Ascending aorta (tissue), 2 donors: ENCODE measurements at regions not wholly inside any gene's neighbourhood (a gene's known extent, or its start where the extent isn't known, plus 50 kb on each side); places are given as distances from the start of the nearest gene placed in this dataset.

Source experiments
- DNase-seq, 2 donors: peaks; one replicate each; pipeline ENCODE4 v3.0.0-alpha.2; 2019; ENCODE audit warnings: low spot score in 2 of 2
- H3K27ac ChIP-seq, 2 donors: fragments of 200-600 bp; sonication (generic); one replicate each; pipeline ENCODE4 v1.5.1; 2016 to 2017; ENCODE audit warnings: mild to moderate bottlenecking in 1 of 2
- H3K27me3 ChIP-seq: fragments of 200-600 bp; sonication (generic); one replicate; pipeline ENCODE4 v1.5.1; 2017
- H3K36me3 ChIP-seq, 2 donors: fragments of 200-600 bp; sonication (generic); one replicate each; pipeline ENCODE4 v1.5.1; 2016
- H3K4me1 ChIP-seq, 2 donors: fragments of 200-600 bp; sonication (generic); one replicate each; pipeline ENCODE4 v1.5.1; 2016 to 2017; ENCODE audit warnings: mild to moderate bottlenecking in 1 of 2
- H3K4me3 ChIP-seq, 2 donors: fragments of 200-600 bp; sonication (generic); one replicate each; pipeline ENCODE4 v1.5.1; 2016 to 2017; ENCODE audit warnings: mild to moderate bottlenecking in 1 of 2
- H3K9me3 ChIP-seq, 2 donors: fragments of 200-600 bp; sonication (generic); one replicate each; pipeline ENCODE4 v1.5.1; 2016
- CTCF ChIP-seq, 3 experiments: fragments of 200-600 bp in 2 of 3; fragments of 450-650 bp in 1 of 3; sonication (generic) in 2 of 3; IDR thresholded peaks; one replicate each; pipeline ENCODE4 v1.5.1; 2016 to 2019; ENCODE audit warnings: antibody characterized with exemption in 3 of 3, mild to moderate bottlenecking in 1 of 3, moderate library complexity in 1 of 3
- intact Hi-C: fragments of 100-400 bp; cut with DNase I; formaldehyde crosslinking; loops from one replicate; pipeline ENCODE4 v1.15.1; 2023

GRCh38 chr4:149897783-149898182 is 82.1 kb upstream of the IQCM start:
- no peak for DNase-seq
- Histone ChIP-seq H3K36me3 (no peaks in the 10 kb centered on the region), H3K4me1 (no peaks in the 10 kb centered on the region), H3K27ac (no peak overlapping the region), H3K9me3 (no peaks in the 10 kb centered on the region), H3K27me3 (no peaks in the 10 kb centered on the region), H3K4me3 (no peak overlapping the region)
- intact Hi-C loops, result loop anchor here (5.0 kb wide), 1 partner anchor 525 kb away; no protein-coding TSS in a partner anchor
- TF ChIP-seq CTCF (IDR thresholded peaks at IDR 0.05), result peak in 2 of 3 experiments; percentile 10 to 42

- Histone ChIP-seq H3K27me3 (no peaks in the 10 kb centered on the region), H3K4me1 (no peaks in the 10 kb centered on the region), H3K27ac (no peak overlapping the region), H3K4me3 (no peak overlapping the region), H3K36me3 (no peaks in the 10 kb centered on the region), H3K9me3 (no peaks in the 10 kb centered on the region)
- no peak for TF ChIP-seq CTCF (IDR thresholded peaks at IDR 0.05)
- intact Hi-C loops, result no loop called here
- DNase-seq, result no peak
Measured at GRCh38 chr4:149901128-149901527, 85.5 kb upstream of the IQCM start.

- TF ChIP-seq CTCF (IDR thresholded peaks at IDR 0.05), result no peak
- Histone ChIP-seq H3K36me3 (no peaks in the 10 kb centered on the region), H3K27me3 (no peaks in the 10 kb centered on the region), H3K4me1 (no peaks in the 10 kb centered on the region), H3K4me3 (no peak overlapping the region), H3K27ac (no peak overlapping the region), H3K9me3 (no peaks in the 10 kb centered on the region)
- no peak for DNase-seq
- intact Hi-C loops, result no loop called here
Measured at GRCh38 chr4:149902242-149902641, 86.6 kb upstream of the IQCM start.

- no peaks in the 10 kb centered on the region for H3K36me3 ChIP-seq
- no peak overlapping the region for H3K4me3 ChIP-seq
- no peaks in the 10 kb centered on the region for H3K4me1 ChIP-seq
- intact Hi-C loops, result no loop called here
- TF ChIP-seq CTCF (IDR thresholded peaks at IDR 0.05), result no peak
- H3K9me3 ChIP-seq, result no peaks in the 10 kb centered on the region
- H3K27me3 ChIP-seq, result no peaks in the 10 kb centered on the region
- no peak for DNase-seq
- H3K27ac ChIP-seq, result no peak overlapping the region
Measured at GRCh38 chr4:149910177-149910576, 94.5 kb upstream of the IQCM start.

- intact Hi-C loops, result no loop called here
- Histone ChIP-seq H3K27me3 (no peaks in the 10 kb centered on the region), H3K4me3 (no peak overlapping the region), H3K9me3 (no peaks in the 10 kb centered on the region), H3K36me3 (no peaks in the 10 kb centered on the region), H3K27ac (no peak overlapping the region), H3K4me1 (no peaks in the 10 kb centered on the region)
- TF ChIP-seq CTCF (IDR thresholded peaks at IDR 0.05), result no peak
- DNase-seq, result no peak
Measured at GRCh38 chr4:149910604-149911350, 95.1 kb upstream of the IQCM start.
